Transverse colon (tissue), 4 donors: ENCODE measurements at regions not wholly inside any gene's neighbourhood (a gene's known extent, or its start where the extent isn't known, plus 50 kb on each side); places are given as distances from the start of the nearest gene placed in this dataset.

Source experiments
- POLR2AphosphoS5 ChIP-seq, 3 donors: sonication (generic); formaldehyde crosslinking; IDR thresholded peaks; one replicate each; pipeline ENCODE4 v1.6.1; 2016; ENCODE audit warnings: antibody characterized with exemption in 3 of 3
- TF ChIP-seq, protein P1 (sequence below), 5 experiments: fragments of 200-600 bp in 3 of 5; fragments of 450-650 bp in 2 of 5; sonication (generic) in 3 of 5; IDR thresholded peaks; 1 replicate in 2 of 5; 2 replicates in 3 of 5; pipeline ENCODE4 v1.5.1; 2016 to 2017; ENCODE audit warnings: antibody characterized with exemption in 5 of 5, inconsistent platforms in 3 of 5, mild to moderate bottlenecking in 2 of 5, moderate library complexity in 1 of 5

DNA sequence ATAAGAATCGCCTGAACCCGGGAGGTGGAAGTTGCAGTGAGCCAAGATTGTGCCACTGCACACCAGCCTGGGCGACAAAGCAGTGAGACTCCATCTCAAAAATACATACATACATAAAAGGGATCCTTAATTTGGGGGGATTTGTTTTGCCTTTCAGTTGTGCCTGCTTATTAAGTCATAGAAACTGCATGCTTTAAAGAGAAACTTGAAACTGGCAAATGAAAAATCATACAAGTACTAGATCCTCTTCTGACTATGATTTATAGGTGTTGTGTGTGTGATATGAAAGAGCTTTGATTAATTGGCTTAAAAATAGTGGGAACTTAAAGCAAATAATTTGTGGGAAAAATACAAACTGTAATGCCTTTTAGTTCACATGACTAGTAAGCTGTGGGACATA, 963.7 kb downstream of the CNTNAP5 start:
- TF ChIP-seq, protein P1, sequence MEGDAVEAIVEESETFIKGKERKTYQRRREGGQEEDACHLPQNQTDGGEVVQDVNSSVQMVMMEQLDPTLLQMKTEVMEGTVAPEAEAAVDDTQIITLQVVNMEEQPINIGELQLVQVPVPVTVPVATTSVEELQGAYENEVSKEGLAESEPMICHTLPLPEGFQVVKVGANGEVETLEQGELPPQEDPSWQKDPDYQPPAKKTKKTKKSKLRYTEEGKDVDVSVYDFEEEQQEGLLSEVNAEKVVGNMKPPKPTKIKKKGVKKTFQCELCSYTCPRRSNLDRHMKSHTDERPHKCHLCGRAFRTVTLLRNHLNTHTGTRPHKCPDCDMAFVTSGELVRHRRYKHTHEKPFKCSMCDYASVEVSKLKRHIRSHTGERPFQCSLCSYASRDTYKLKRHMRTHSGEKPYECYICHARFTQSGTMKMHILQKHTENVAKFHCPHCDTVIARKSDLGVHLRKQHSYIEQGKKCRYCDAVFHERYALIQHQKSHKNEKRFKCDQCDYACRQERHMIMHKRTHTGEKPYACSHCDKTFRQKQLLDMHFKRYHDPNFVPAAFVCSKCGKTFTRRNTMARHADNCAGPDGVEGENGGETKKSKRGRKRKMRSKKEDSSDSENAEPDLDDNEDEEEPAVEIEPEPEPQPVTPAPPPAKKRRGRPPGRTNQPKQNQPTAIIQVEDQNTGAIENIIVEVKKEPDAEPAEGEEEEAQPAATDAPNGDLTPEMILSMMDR (IDR thresholded peaks at IDR 0.05): no peak
- TF ChIP-seq POLR2AphosphoS5 (IDR thresholded peaks at IDR 0.05): no peak
